Neuronal stem cell (in vitro differentiated cells): ENCODE measurements at regions not wholly inside any gene's neighbourhood (a gene's known extent, or its start where the extent isn't known, plus 50 kb on each side); places are given as distances from the start of the nearest gene placed in this dataset.
"Not testable (repeated sequence)": the region's sequence is repeated elsewhere in the genome, so short reads cannot be mapped to it uniquely, and the experiment has no call there.

Experiments used
- DNase-seq: peaks from one replicate; pipeline ENCODE4 v3.0.0-alpha.2; 2013; ENCODE audit warnings: low spot score
- H2AFZ ChIP-seq: one replicate; pipeline ENCODE4 v1.6.1; 2013; ENCODE audit warnings: mild to moderate bottlenecking, low read length, inconsistent platforms
- H2AK5ac ChIP-seq: 2 replicates; pipeline ENCODE4 v1.6.1; 2013; ENCODE audit warnings: low read depth, mild to moderate bottlenecking, inconsistent platforms, low read length, moderate library complexity, mixed read lengths
- H2BK120ac ChIP-seq: 2 replicates; pipeline ENCODE4 v1.6.1; 2013; ENCODE audit warnings: low read depth, mild to moderate bottlenecking, inconsistent platforms, low read length, moderate library complexity, mixed read lengths
- H2BK12ac ChIP-seq: one replicate; pipeline ENCODE4 v1.6.1; 2013; ENCODE audit warnings: low read length, inconsistent platforms
- H2BK15ac ChIP-seq: 2 replicates; pipeline ENCODE4 v1.6.1; 2013; ENCODE audit warnings: mild to moderate bottlenecking, low read length, inconsistent platforms, mixed read lengths
- H2BK5ac ChIP-seq: one replicate; pipeline ENCODE4 v1.6.1; 2013; ENCODE audit warnings: inconsistent platforms, mild to moderate bottlenecking, low read length, moderate library complexity
- H3K14ac ChIP-seq: one replicate; pipeline ENCODE4 v1.6.1; 2013; ENCODE audit warnings: low read length, inconsistent platforms
- H3K18ac ChIP-seq: 2 replicates; pipeline ENCODE4 v1.6.1; 2013; ENCODE audit warnings: low read length, inconsistent platforms
- H3K23ac ChIP-seq: 2 replicates; pipeline ENCODE4 v1.6.1; 2013; ENCODE audit warnings: low read depth, mild to moderate bottlenecking, mixed read lengths, low read length, inconsistent platforms; ENCODE audit not compliant: poor library complexity
- H3K27ac ChIP-seq: replicated peaks from 3 replicates; pipeline ENCODE4 v1.5.1; 2013; ENCODE audit warnings: low read length, inconsistent platforms
- H3K27me3 ChIP-seq, 3 experiments: 2 replicates each; pipeline ENCODE4 v1.6.1; 2013; ENCODE audit warnings: low read length in 3 of 3, mild to moderate bottlenecking in 2 of 3, inconsistent platforms in 1 of 3, low read depth in 1 of 3, mixed read lengths in 1 of 3, moderate library complexity in 1 of 3; ENCODE audit not compliant: control insufficient read depth in 3 of 3, insufficient read depth in 3 of 3
- H3K36me3 ChIP-seq, 2 donors: replicated peaks in 1 of 2; 2 replicates each; pipeline ENCODE4 v1.6.1; 2013; ENCODE audit warnings: low read length in 2 of 2; ENCODE audit not compliant: control insufficient read depth in 2 of 2, insufficient read depth in 2 of 2
- H3K4ac ChIP-seq: 2 replicates; pipeline ENCODE4 v1.6.1; 2013; ENCODE audit warnings: inconsistent platforms, mild to moderate bottlenecking, low read length, moderate library complexity
- H3K4me1 ChIP-seq, 2 donors: 1 replicate in 1 of 2; 2 replicates in 1 of 2; pipeline ENCODE4 v1.6.1; 2013; ENCODE audit warnings: low read length in 2 of 2, low read depth in 1 of 2; ENCODE audit not compliant: control insufficient read depth in 2 of 2, insufficient read depth in 1 of 2
- H3K4me2 ChIP-seq: one replicate; pipeline ENCODE4 v1.6.1; 2013; ENCODE audit warnings: mild to moderate bottlenecking, low read length, inconsistent platforms; ENCODE audit not compliant: insufficient read depth, poor library complexity, severe bottlenecking
- H3K4me3 ChIP-seq, 2 donors: 2 replicates each; pipeline ENCODE4 v1.5.1; 2013; ENCODE audit warnings: low read length in 2 of 2, mild to moderate bottlenecking in 2 of 2, inconsistent platforms in 1 of 2, moderate library complexity in 1 of 2
- H3K79me1 ChIP-seq: one replicate; pipeline ENCODE4 v1.6.1; 2013; ENCODE audit warnings: low read depth, mild to moderate bottlenecking, inconsistent platforms, low read length, moderate library complexity
- H3K9ac ChIP-seq: one replicate; pipeline ENCODE4 v1.6.1; 2013; ENCODE audit warnings: mild to moderate bottlenecking, low read depth, low read length, inconsistent platforms; ENCODE audit not compliant: poor library complexity
- H3K9me3 ChIP-seq, 2 donors: replicated peaks in 1 of 2; 2 replicates each; pipeline versions ENCODE3 to v1.6.1; 2013; ENCODE audit warnings: low read length in 2 of 2, mild to moderate bottlenecking in 2 of 2, inconsistent platforms in 1 of 2, low read depth in 1 of 2, mixed read lengths in 1 of 2, moderate library complexity in 1 of 2; ENCODE audit not compliant: control insufficient read depth in 2 of 2, insufficient read depth in 1 of 2
- H4K8ac ChIP-seq: one replicate; pipeline ENCODE4 v1.6.1; 2013; ENCODE audit warnings: low read depth, mild to moderate bottlenecking, inconsistent platforms, low read length, moderate library complexity
- H4K91ac ChIP-seq: one replicate; pipeline ENCODE4 v1.6.1; 2013; ENCODE audit warnings: low read length, low read depth, mild to moderate bottlenecking, inconsistent platforms; ENCODE audit not compliant: poor library complexity
- WGBS, 2 donors: extraction: QIAGEN DNeasy Blood & Tissue Kit; methylation state at CpG; one replicate each; pipeline ENCODE4 v1.1.7; 2013; ENCODE audit warnings: missing lambda C conversion rate in 2 of 2, mixed read lengths in 1 of 2; ENCODE audit not compliant: insufficient read length in 2 of 2, insufficient replicate concordance in 1 of 2; ENCODE audit errors: extremely low coverage in 2 of 2; 5-methylcytosine and 5-hydroxymethylcytosine counted together

GRCh38 chr5:53412499-53412898 lies 67.9 kb upstream of the FST start:
- not testable (repeated sequence) for H3K4ac ChIP-seq, H2BK120ac ChIP-seq, H4K91ac ChIP-seq, H2BK15ac ChIP-seq, H2AFZ ChIP-seq, H4K8ac ChIP-seq, H3K36me3 ChIP-seq, H2BK5ac ChIP-seq, H2BK12ac ChIP-seq, H3K14ac ChIP-seq, H3K18ac ChIP-seq, H3K4me2 ChIP-seq, H3K79me1 ChIP-seq, H3K4me1 ChIP-seq, DNase-seq, H2AK5ac ChIP-seq, H3K23ac ChIP-seq, H3K9ac ChIP-seq, H3K4me3 ChIP-seq, H3K27me3 ChIP-seq, H3K27ac ChIP-seq, H3K9me3 ChIP-seq
- WGBS, 2 donors: no CpG with 5 or more reads among the region's 5 CpGs

- Histone ChIP-seq H3K79me1 (no peaks in the 10 kb centered on the region), H2BK12ac (no peak overlapping the region), H2AFZ (peak overlapping the region; percentile 53), H3K9ac (no peak overlapping the region), H2BK15ac (no peak overlapping the region), H3K4me1 (peaks cover 0 to 6% of the 10 kb centered on the region in 2 donors), H4K8ac (no peak overlapping the region), H3K36me3 (no peaks in the 10 kb centered on the region), H2BK120ac (no peak overlapping the region), H3K23ac (no peak overlapping the region), H3K14ac (no peak overlapping the region), H3K4me2 (no peak overlapping the region), H4K91ac (no peak overlapping the region), H3K9me3 (no peaks in the 10 kb centered on the region), H3K18ac (no peak overlapping the region), H2BK5ac (no peak overlapping the region), H2AK5ac (no peak overlapping the region), H3K4me3 (no peak overlapping the region), H3K27ac (no peak overlapping the region), H3K4ac (no peak overlapping the region), H3K27me3 (no peaks in the 10 kb centered on the region)
- no peak for DNase-seq
These were observed 64.2 kb upstream of the FST start for GRCh38 chr5:53416144-53416738.

GRCh38 chr5:53418409-53418808 lies 62.0 kb upstream of the FST start:
- Histone ChIP-seq H3K18ac (no peak overlapping the region), H2BK15ac (no peak overlapping the region), H3K36me3 (no peaks in the 10 kb centered on the region), H2BK5ac (no peak overlapping the region), H3K9ac (no peak overlapping the region), H3K4me3 (no peak overlapping the region), H2BK12ac (no peak overlapping the region), H3K4ac (no peak overlapping the region), H3K14ac (no peak overlapping the region), H3K79me1 (no peaks in the 10 kb centered on the region), H3K23ac (no peak overlapping the region), H4K91ac (no peak overlapping the region), H2BK120ac (no peak overlapping the region), H2AFZ (no peak overlapping the region), H3K4me1 (peaks cover 0 to 6% of the 10 kb centered on the region in 2 donors), H3K4me2 (no peak overlapping the region), H4K8ac (no peak overlapping the region), H3K27me3 (no peaks in the 10 kb centered on the region), H2AK5ac (no peak overlapping the region), H3K27ac (no peak overlapping the region), H3K9me3 (no peaks in the 10 kb centered on the region)
- peak; percentile 14 for DNase-seq
- WGBS, 2 donors: no CpG with 5 or more reads among the region's 4 CpGs

GRCh38 chr5:53418826-53419658 lies 61.4 kb upstream of the FST start:
- Histone ChIP-seq H2BK120ac (no peak overlapping the region), H3K23ac (no peak overlapping the region), H3K36me3 (no peaks in the 10 kb centered on the region), H3K4me2 (no peak overlapping the region), H2BK5ac (no peak overlapping the region), H2AK5ac (no peak overlapping the region), H3K4me1 (peaks cover 0 to 6% of the 10 kb centered on the region in 2 donors), H3K9me3 (no peaks in the 10 kb centered on the region), H3K18ac (no peak overlapping the region), H3K4me3 (no peak overlapping the region), H4K91ac (no peak overlapping the region), H2BK15ac (no peak overlapping the region), H3K4ac (no peak overlapping the region), H4K8ac (no peak overlapping the region), H2BK12ac (no peak overlapping the region), H3K27me3 (no peaks in the 10 kb centered on the region), H2AFZ (no peak overlapping the region), H3K14ac (no peak overlapping the region), H3K27ac (no peak overlapping the region), H3K9ac (no peak overlapping the region), H3K79me1 (no peaks in the 10 kb centered on the region)
- no peak for DNase-seq
- WGBS, 2 donors: no CpG with 5 or more reads among the region's 5 CpGs
